Esophagus squamous epithelium (tissue), 4 donors: ENCODE measurements at regions not wholly inside any gene's neighbourhood (a gene's known extent, or its start where the extent isn't known, plus 50 kb on each side); places are given as distances from the start of the nearest gene placed in this dataset.

ENCODE experiments used
- POLR2A ChIP-seq, 4 donors: fragments of 450-650 bp; IDR thresholded peaks; one replicate each; pipeline ENCODE4 v1.6.1; 2017; ENCODE audit warnings: antibody characterized with exemption in 4 of 4, mild to moderate bottlenecking in 4 of 4, moderate library complexity in 3 of 4
- TF ChIP-seq, protein P1 (sequence below), 6 experiments: fragments of 450-650 bp in 4 of 6; fragments of 200-600 bp in 2 of 6; sonication (generic) in 2 of 6; IDR thresholded peaks; one replicate each; pipeline ENCODE4 v1.5.1; 2016 to 2019; ENCODE audit warnings: antibody characterized with exemption in 6 of 6, mild to moderate bottlenecking in 4 of 6, moderate library complexity in 4 of 6

DNA sequence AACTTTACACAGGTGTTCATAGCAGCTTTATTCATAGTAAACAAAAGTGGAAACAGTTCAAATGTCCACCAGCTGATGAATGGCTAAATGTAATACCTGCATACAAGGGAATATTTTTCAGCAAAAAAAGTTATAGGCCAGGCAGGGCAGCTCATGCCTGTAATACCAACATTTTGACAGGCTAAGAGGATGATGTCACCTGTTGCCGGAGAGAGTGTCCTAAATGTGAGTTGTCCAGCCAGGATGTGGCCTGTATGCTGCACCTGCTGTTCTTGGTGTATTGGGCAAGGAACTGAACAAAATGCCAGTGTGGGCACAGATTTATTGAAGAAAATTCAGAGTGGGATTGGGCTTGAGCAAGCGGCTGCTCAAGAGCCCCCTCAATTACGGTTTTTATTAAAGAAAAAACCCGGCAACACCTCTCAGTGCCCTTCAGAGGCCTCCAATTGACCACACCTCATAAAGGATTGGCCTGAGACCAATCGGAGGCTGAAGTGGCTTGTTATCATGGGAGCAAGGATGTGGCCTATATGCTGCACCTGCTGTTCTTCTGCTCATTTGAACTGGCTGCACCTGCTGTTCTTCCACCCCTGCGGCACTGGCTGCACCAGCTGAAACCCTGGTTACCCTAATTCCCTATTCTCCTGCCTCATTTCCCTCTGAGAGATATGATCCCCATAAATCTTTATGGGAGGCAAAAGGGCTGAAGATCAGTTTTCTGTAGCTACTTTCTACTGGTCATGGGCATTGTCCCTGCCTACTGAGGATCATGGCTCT lies 129.8 kb downstream of the GPCPD1 start:
- TF ChIP-seq, protein P1, sequence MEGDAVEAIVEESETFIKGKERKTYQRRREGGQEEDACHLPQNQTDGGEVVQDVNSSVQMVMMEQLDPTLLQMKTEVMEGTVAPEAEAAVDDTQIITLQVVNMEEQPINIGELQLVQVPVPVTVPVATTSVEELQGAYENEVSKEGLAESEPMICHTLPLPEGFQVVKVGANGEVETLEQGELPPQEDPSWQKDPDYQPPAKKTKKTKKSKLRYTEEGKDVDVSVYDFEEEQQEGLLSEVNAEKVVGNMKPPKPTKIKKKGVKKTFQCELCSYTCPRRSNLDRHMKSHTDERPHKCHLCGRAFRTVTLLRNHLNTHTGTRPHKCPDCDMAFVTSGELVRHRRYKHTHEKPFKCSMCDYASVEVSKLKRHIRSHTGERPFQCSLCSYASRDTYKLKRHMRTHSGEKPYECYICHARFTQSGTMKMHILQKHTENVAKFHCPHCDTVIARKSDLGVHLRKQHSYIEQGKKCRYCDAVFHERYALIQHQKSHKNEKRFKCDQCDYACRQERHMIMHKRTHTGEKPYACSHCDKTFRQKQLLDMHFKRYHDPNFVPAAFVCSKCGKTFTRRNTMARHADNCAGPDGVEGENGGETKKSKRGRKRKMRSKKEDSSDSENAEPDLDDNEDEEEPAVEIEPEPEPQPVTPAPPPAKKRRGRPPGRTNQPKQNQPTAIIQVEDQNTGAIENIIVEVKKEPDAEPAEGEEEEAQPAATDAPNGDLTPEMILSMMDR (IDR thresholded peaks at IDR 0.05): no peak
- no peak for TF ChIP-seq POLR2A (IDR thresholded peaks at IDR 0.05)
